SK-N-SH (cell line): ENCODE measurements at regions not wholly inside any gene's neighbourhood (a gene's known extent, or its start where the extent isn't known, plus 50 kb on each side); places are given as distances from the start of the nearest gene placed in this dataset.

Experiments
- CTCF ChIP-seq: fragments of 200-600 bp; sonication (generic); IDR thresholded peaks from 2 replicates; pipeline ENCODE4 v1.6.1; 2017; ENCODE audit warnings: antibody characterized with exemption, mild to moderate bottlenecking, moderate library complexity
- EZH2phosphoT487 ChIP-seq: fragments of 200-600 bp; sonication (generic); IDR thresholded peaks from 2 replicates; pipeline ENCODE4 v1.6.1; 2017; ENCODE audit warnings: low read depth, mixed run types, mild to moderate bottlenecking, antibody characterized with exemption, moderate library complexity, borderline replicate concordance
- NFIC ChIP-seq: IDR thresholded peaks from 2 replicates; pipeline ENCODE4 v1.4.0; 2012; ENCODE audit warnings: borderline replicate concordance
- TF ChIP-seq, protein P1 (sequence below): fragments of 150-350 bp; IDR thresholded peaks from 2 replicates; pipeline ENCODE4 v1.6.1; 2016; ENCODE audit warnings: mild to moderate bottlenecking, low read depth, low read length

- TF ChIP-seq CTCF (no peak), NFIC (no peak), EZH2phosphoT487 (no peak)
- TF ChIP-seq, protein P1, sequence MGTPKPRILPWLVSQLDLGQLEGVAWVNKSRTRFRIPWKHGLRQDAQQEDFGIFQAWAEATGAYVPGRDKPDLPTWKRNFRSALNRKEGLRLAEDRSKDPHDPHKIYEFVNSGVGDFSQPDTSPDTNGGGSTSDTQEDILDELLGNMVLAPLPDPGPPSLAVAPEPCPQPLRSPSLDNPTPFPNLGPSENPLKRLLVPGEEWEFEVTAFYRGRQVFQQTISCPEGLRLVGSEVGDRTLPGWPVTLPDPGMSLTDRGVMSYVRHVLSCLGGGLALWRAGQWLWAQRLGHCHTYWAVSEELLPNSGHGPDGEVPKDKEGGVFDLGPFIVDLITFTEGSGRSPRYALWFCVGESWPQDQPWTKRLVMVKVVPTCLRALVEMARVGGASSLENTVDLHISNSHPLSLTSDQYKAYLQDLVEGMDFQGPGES, result no peak
Observed at GRCh38 chr15:31217067-31217466, 109.6 kb upstream of the KLF13 start.
